ENCODE measurements at regions not wholly inside any gene's neighbourhood (a gene's known extent, or its start where the extent isn't known, plus 50 kb on each side); places are given as distances from the start of the nearest gene placed in this dataset.

DNA sequence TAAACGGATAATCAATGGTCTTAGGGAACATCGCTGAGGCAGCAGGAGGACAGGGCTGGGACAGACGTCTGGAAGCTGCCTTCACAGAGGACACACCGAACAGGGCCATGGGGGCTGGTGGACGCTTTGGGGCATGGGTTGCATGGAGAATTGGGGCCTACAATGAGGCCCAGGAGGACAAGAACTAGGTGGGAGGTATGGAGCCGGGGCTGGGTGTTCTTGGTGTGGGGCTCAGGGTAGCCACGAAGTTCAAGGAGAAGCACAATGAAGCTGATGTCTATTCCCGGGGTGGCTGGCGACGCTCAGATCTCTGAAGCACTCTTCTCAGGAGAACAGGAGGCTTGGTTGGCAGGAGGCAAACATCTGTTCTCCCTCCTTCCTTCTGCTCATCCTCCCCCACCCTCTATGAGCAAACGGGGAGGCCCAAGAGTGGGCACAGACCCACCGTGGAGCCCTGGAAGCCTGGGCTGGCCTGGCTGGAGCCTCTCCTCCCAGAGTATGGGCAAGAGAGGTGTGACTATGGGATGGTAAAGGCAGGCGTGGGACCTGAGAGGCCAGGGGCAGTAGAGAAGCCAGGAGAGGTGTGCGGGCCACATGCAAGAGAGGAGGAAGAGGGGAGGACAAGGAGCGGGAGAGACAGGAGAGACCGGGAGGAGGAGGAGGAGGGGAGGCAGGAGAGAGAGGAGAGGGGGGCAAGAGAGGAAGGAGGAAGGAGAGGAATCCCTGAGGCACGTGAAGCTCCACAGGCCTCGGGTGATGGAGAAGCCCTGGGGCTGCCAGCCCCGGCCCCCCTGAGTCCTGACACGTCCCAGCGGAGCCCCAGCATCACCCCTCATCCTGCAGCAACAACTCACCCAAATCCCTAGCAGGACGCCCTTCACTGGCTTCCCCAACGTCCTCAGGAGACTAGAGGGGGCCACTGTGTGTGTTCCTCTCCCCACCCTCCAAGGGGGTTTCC, 159.1 kb downstream of the OLFM1 start:
- no peak for DNase-seq
- H3K4me3 ChIP-seq (ENCODE audit: insufficient read depth, low read depth, low read length) = no peak overlapping the region
- H3K27me3 ChIP-seq (ENCODE audit: control insufficient read depth, insufficient read depth, low read length) = no peaks in the 10 kb centered on the region
- no peaks in the 10 kb centered on the region for H3K36me3 ChIP-seq (replicated peaks; ENCODE audit: control insufficient read depth, insufficient read depth, low read length)

DNA sequence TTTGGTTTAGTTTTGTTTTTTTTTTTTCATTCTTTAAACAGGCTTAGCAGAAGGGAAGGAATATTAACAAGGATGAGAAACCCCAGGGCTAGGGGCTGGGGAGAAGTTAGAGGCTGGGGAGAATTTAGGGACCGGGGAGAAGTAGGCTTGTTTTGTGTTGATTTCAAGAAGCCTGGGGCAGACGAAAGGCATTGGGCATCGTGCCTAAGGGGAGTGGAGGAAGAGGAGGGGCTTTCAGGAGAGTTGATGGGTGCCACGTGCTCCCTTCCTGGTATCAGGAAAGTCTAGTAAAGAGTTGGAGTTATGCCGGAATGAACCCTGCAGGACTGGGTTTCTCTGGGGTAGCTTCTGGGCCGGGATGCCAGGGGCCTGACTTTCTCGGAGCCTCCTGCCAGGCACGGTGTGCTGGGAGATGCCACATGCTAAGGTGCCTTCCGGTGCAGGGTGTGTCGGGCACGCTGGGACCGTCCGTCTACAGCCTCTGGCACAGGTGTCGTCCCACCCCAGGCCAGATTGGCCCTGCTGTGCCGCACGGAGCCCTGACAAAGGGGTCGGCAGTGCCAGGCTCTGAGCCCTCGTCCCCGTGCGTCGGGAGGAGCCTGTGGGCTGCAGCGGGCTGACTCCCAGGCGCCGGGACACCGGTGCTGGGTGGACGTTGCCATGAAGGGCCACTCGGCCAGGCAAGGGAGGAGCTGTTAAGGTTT, 159.9 kb downstream of the OLFM1 start:
- Histone ChIP-seq H3K27me3 (ENCODE audit: control insufficient read depth, insufficient read depth, low read length) (no peaks in the 10 kb centered on the region), H3K4me3 (ENCODE audit: insufficient read depth, low read depth, low read length) (no peak overlapping the region), H3K36me3 (replicated peaks; ENCODE audit: control insufficient read depth, insufficient read depth, low read length) (no peaks in the 10 kb centered on the region)
- no peak for DNase-seq

DNA sequence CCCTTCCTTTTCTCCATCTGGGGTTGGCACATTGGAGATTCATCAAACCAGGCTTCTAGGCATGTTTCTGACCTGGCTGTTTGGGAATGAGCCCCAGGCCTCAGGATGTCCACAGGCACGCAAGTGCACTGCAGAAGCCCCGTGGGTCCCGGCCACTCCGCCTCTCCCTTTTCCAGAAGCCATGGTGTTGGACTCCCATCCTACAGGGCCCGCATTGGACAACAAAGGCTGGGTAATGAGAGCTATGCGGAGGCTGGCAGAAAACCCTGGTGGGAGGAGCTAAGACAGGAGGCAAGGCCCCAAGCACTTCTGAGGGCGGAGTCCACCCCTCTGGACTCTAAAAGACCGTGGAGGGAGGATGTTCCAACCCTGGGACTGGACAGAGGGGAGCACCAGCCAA, 160.6 kb downstream of the OLFM1 start:
- H3K4me3 ChIP-seq (ENCODE audit: insufficient read depth, low read depth, low read length) = no peak overlapping the region
- no peaks in the 10 kb centered on the region for H3K27me3 ChIP-seq (ENCODE audit: control insufficient read depth, insufficient read depth, low read length)
- H3K36me3 ChIP-seq (replicated peaks; ENCODE audit: control insufficient read depth, insufficient read depth, low read length) = no peaks in the 10 kb centered on the region
- peak; percentile 81 for DNase-seq

DNA sequence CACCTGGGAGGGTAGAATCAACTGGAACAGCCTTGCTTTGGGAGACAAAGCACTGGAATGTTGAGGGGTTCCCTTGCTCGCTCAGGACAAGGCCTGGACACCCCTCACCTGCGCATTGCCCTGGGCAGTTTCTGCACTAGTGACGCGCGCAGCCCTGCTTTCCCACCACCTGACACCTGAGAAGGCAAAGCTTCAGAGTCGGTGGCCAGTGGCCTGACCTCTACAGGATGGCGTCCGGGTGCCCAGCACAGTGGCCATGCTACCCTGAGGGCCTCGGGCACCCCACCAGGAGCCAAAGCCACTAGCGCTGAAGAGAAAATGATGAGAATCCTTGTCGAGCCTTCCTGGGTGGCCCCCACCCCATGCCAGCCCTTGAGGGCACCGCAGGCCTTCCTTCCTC, 161.3 kb downstream of the OLFM1 start:
- Histone ChIP-seq H3K27me3 (ENCODE audit: control insufficient read depth, insufficient read depth, low read length) (no peaks in the 10 kb centered on the region), H3K4me3 (ENCODE audit: insufficient read depth, low read depth, low read length) (no peak overlapping the region), H3K36me3 (replicated peaks; ENCODE audit: control insufficient read depth, insufficient read depth, low read length) (no peaks in the 10 kb centered on the region)
- DNase-seq = no peak

DNA sequence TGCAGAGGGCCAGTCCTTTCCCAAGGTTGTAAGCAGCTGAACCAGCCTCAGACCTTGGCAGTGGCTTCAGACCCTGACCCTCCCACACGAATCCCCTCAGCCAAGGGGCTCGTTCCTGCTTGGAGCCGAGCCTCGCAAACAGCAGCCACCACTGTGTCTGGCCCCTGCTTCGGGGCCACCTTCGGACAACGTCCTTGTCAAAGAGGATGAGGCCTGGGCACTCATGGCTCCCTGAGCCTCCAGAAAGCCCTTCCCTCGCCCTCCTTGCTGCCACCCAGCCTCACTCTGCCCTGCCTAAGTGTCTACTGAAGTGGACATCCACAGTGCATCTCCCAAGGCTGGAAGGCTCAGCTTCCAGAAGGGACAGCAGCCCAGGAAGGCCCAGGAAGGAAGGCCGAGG, 161.7 kb downstream of the OLFM1 start:
- DNase-seq = no peak
- no peak overlapping the region for H3K4me3 ChIP-seq (ENCODE audit: insufficient read depth, low read depth, low read length)
- no peaks in the 10 kb centered on the region for H3K27me3 ChIP-seq (ENCODE audit: control insufficient read depth, insufficient read depth, low read length)
- no peaks in the 10 kb centered on the region for H3K36me3 ChIP-seq (replicated peaks; ENCODE audit: control insufficient read depth, insufficient read depth, low read length)

DNA sequence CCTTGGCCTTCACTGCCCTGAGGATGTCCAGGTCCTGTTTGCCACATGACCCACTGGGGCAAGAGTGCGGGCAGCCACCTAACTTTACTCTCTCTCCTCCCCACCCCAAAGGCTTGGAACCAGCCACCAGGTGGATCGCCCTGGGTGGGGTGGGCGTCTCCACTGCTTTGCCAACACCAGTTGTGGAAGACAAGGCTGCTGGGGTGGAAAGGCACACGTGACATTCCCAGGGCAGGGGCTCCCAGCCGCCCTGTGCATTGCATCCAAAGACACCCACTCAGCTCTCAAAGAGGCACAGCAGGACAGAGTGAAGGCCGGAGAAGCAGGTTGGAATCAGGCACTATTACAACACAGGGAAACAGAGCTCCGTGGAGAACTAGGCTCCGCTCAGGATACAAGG, 162.2 kb downstream of the OLFM1 start:
- no peak overlapping the region for H3K4me3 ChIP-seq (ENCODE audit: insufficient read depth, low read depth, low read length)
- DNase-seq = no peak
- H3K27me3 ChIP-seq (ENCODE audit: control insufficient read depth, insufficient read depth, low read length) = no peaks in the 10 kb centered on the region
- H3K36me3 ChIP-seq (replicated peaks; ENCODE audit: control insufficient read depth, insufficient read depth, low read length) = no peaks in the 10 kb centered on the region

DNA sequence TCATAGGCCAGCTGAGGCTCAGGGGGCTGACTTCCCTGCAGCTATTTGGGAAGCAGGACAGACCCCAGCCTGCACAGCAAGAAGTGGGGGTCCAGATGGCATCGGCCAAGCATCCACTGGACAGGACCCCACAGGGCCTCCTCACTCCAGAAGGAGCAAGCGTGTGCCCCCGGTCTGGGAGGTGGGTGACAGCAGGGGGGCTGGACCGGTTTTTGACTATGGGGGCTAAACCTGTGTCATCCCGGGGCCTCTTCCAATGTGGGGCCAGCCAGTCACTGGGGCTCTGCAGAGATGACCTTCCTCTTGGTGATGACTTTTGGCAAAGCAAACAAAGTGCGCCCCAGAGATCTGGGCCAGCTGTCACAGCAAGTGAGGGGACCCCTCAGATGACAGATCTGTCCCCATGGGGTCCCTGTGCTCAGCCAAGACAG, 163.9 kb downstream of the OLFM1 start:
- H3K27me3 ChIP-seq (ENCODE audit: control insufficient read depth, insufficient read depth, low read length) = no peaks in the 10 kb centered on the region
- no peak for DNase-seq
- no peak overlapping the region for H3K4me3 ChIP-seq (ENCODE audit: insufficient read depth, low read depth, low read length)
- no peaks in the 10 kb centered on the region for H3K36me3 ChIP-seq (replicated peaks; ENCODE audit: control insufficient read depth, insufficient read depth, low read length)

DNA sequence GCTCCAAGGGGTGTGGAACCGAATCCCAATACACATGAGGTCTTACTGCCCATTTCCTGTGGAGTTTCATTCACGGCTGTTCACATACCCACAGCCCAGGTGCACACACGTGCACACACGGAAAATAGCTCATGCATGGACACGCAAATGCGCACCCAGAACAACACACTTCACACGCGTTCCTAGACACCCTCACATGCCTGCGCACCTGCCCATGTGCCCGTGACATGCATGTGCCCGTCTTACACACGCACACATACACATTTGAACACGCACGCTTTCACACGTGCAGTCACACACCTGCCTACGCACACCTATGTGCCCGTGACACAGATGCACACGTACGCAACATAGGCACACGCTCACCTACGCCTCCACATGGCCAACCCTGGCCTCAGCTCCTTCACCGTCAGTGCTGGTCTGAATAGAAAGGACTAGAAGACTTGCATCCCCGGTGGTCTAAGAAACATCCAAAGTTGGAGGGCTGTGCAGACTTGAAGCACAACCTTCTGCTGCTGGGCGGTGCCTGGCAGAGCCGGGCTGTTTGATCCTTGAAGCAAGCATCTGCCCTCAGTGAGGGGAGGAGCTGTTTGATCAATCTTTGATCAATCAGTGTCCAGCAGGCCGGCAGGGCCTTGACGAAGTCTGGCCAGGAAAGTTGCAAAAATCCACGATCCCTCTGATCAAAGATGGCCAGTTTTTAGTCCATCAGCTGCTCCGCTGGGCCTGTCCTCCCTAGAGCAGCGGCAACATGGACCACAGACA, 164.7 kb downstream of the OLFM1 start:
- Histone ChIP-seq H3K36me3 (replicated peaks; ENCODE audit: control insufficient read depth, insufficient read depth, low read length) (no peaks in the 10 kb centered on the region), H3K27me3 (ENCODE audit: control insufficient read depth, insufficient read depth, low read length) (no peaks in the 10 kb centered on the region), H3K4me3 (ENCODE audit: insufficient read depth, low read depth, low read length) (no peak overlapping the region)
- DNase-seq = no peak

DNA sequence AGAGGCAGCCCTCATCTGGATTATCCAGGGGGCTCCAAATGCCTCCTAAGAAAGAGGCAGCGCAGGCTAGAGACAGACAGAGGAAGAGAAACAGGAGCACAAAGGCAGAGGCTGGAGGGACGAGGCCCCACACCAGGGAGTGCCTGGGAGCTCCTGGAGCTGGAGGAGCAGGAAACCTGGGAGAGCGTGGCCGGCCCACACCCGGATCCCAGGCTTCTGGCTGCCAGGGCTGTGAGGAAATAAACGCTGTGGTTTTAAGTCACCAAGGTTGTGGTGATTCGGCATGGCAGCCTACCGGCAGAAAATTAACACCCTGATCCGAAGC, 165.5 kb downstream of the OLFM1 start:
- DNase-seq = no peak
- Histone ChIP-seq H3K36me3 (replicated peaks; ENCODE audit: control insufficient read depth, insufficient read depth, low read length) (no peaks in the 10 kb centered on the region), H3K27me3 (ENCODE audit: control insufficient read depth, insufficient read depth, low read length) (no peaks in the 10 kb centered on the region), H3K4me3 (ENCODE audit: insufficient read depth, low read depth, low read length) (no peak overlapping the region)

DNA sequence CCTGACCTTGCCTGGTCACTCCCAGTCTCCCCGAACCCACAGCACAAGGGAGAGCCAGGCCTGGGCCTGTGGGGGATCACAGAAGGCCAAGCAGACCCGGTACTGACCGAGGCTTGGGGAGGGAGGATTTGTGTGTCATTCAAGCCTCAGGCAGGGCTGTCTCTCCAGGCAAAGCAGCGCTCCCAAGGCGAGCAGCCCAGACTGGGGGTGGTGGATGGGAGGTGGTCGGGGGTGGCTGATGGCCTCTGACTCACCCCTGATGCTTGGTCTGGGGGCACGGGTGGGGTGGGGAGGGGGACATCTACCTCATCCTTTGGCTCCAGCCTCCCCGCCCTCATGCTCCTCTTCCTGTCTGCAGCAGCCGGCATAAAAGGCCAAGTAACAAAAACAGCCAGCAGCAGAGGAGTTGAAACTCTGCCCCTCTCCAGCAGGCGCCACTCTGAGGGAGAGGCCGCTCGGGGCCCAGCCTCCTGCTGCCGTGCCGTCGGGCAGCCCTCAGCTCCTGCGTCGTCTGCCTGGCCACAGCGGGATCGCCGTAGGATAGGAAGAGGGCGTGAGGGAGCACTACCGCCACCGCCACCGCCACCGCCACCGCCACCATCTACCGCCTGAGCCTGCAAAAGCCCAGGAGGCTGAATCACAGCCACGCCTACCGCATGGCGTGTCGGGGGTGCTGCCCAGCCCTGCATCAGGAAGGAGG, 166.0 kb downstream of the OLFM1 start:
- no peaks in the 10 kb centered on the region for H3K27me3 ChIP-seq (ENCODE audit: control insufficient read depth, insufficient read depth, low read length)
- peak; percentile 89 for DNase-seq
- H3K36me3 ChIP-seq (replicated peaks; ENCODE audit: control insufficient read depth, insufficient read depth, low read length) = no peaks in the 10 kb centered on the region
- H3K4me3 ChIP-seq (ENCODE audit: insufficient read depth, low read depth, low read length) = no peak overlapping the region

DNA sequence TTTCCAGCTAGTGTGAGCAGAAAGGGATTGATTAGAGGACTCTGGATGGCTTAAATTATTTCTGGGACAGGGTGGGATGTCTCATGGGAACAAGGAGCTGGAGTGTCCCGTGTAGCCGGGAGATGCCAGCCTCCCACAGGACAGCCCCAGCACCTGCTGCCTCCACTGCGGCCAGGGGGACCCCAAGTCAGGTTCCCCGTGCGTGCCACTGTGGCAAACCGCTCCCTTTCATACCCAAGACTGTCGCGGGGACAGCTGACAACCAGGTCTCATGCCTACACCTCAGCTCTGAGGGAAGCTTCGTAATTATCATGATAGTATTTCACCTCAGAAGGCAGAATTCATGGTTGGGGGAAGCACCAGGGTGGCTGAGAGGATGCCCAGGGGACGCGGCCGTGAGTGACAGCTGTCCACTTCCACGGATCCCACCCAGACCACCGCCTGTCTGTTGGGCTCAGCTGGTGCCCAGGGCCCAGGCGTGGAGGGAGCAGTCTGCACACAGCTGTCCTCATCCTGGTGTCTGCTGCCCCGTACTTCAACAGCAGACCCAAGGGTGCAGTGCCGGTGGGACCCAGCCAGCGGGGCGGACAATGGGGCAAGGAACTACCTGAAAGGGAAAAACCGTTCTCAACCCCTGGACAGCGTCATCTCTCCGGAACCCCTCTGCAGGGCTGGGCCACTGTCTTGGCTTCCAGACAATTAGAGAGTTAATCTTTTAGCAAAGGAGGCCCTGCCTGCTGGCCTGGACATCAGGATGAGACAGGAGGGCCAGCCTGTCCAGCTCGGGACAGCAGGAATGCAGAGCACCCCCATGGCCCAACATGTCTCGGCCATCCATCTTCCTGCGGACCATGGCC, 166.9 kb downstream of the OLFM1 start:
- Histone ChIP-seq H3K36me3 (replicated peaks; ENCODE audit: control insufficient read depth, insufficient read depth, low read length) (no peaks in the 10 kb centered on the region), H3K27me3 (ENCODE audit: control insufficient read depth, insufficient read depth, low read length) (no peaks in the 10 kb centered on the region), H3K4me3 (ENCODE audit: insufficient read depth, low read depth, low read length) (no peak overlapping the region)
- no peak for DNase-seq

DNA sequence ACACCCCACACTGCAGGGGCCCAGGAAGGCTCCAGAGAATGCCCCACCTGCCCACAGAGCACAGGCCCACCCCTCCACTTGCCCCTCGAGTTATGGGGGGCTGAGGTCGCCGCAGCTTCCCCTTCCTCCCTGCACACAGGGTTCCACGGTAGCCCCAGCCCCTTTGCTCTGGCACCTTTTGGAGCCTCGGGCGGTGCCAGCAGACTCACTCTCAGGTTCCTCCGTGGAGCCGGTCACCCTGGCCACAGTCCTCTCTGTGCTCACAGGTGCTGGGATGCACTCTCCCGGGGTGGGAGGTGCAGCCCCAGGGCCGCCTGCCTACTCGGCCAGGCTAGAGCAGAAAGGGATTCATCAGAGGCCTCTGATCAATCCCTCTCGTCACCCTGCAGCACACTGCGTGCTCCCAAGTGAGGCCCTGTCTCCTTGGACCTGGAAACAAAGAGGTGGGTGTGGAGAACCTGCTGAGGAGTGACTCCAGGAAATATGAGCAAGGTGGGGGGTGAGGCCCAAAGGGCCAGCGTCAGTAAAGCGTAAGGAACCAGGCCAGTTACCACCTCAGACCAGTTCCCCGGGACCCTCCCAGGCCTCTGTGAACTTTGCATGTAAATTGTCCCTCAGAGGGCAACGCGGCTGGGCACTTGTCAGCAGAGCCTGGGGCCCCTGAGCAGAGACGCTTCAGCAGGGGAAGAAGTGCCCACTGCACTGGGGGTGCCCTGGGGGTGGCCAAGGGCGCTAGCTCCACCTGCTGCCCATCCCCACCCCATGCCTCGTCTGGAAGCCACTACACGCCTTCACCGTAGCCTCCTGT, 167.8 kb downstream of the OLFM1 start:
- Histone ChIP-seq H3K36me3 (replicated peaks; ENCODE audit: control insufficient read depth, insufficient read depth, low read length) (no peaks in the 10 kb centered on the region), H3K4me3 (ENCODE audit: insufficient read depth, low read depth, low read length) (no peak overlapping the region), H3K27me3 (ENCODE audit: control insufficient read depth, insufficient read depth, low read length) (no peaks in the 10 kb centered on the region)
- DNase-seq = peak; percentile 82

All from H7 (cell line).